Lower leg skin (tissue), 3 donors: ENCODE measurements at regions not wholly inside any gene's neighbourhood (a gene's known extent, or its start where the extent isn't known, plus 50 kb on each side); places are given as distances from the start of the nearest gene placed in this dataset.

Experiments
- POLR2A ChIP-seq, 2 donors: fragments of 450-650 bp; IDR thresholded peaks; one replicate each; pipeline ENCODE4 v1.6.1; 2016 to 2017; ENCODE audit warnings: antibody characterized with exemption in 2 of 2, mild to moderate bottlenecking in 1 of 2, moderate library complexity in 1 of 2
- TF ChIP-seq, protein P1 (sequence below), 3 donors: fragments of 450-650 bp; IDR thresholded peaks; one replicate each; pipeline ENCODE4 v1.5.1; 2016; ENCODE audit warnings: antibody characterized with exemption in 3 of 3, mild to moderate bottlenecking in 3 of 3, moderate library complexity in 2 of 3

DNA sequence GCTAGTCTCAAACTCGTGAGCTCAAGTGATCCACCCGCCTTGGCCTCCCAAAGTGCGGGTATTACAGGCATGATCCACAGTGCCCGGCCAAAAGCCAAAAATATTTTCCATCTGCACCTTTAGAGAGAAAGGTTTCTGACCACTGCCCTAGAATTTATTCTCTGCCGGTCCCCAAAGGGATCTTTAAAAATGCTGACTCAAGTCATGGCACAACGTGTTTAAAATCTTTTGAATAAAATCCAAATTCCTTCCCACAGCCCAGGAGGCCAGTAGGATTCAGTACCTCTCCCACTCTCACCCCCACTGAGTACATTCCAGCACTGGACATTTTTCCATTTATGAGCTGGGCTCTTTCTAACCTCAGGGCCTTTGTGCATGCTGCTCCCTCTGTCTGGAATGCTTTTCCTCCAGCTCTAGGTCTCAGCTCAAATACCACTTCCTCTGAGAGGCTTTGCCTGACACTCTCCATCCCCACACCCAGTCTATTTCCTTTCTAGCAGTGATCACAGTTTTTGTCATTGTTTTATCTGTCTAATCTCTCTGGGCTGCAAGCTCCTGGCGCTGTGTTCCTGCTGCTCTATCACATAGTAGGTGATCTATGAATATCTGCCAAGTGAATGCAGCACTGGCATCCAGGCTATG, 502.9 kb downstream of the SHQ1 start:
- no peak for TF ChIP-seq POLR2A (IDR thresholded peaks at IDR 0.05)
- TF ChIP-seq, protein P1, sequence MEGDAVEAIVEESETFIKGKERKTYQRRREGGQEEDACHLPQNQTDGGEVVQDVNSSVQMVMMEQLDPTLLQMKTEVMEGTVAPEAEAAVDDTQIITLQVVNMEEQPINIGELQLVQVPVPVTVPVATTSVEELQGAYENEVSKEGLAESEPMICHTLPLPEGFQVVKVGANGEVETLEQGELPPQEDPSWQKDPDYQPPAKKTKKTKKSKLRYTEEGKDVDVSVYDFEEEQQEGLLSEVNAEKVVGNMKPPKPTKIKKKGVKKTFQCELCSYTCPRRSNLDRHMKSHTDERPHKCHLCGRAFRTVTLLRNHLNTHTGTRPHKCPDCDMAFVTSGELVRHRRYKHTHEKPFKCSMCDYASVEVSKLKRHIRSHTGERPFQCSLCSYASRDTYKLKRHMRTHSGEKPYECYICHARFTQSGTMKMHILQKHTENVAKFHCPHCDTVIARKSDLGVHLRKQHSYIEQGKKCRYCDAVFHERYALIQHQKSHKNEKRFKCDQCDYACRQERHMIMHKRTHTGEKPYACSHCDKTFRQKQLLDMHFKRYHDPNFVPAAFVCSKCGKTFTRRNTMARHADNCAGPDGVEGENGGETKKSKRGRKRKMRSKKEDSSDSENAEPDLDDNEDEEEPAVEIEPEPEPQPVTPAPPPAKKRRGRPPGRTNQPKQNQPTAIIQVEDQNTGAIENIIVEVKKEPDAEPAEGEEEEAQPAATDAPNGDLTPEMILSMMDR (IDR thresholded peaks at IDR 0.05), result no peak
